GM12878 (cell line): ENCODE measurements at regions not wholly inside any gene's neighbourhood (a gene's known extent, or its start where the extent isn't known, plus 50 kb on each side); places are given as distances from the start of the nearest gene placed in this dataset.

Experiments used
- ATAC-seq: fragments of 200-7000 bp; cut with Tn5 transposase; 3 replicates; pipeline ENCODE4 v1.9.1; 2020; ENCODE audit warnings: mild to moderate bottlenecking, moderate library complexity
- BruUV-seq: library from RNA; stranded (reverse); fragments of 400-500 nt; replicated peaks from 2 replicates; lab custom pipeline; 2021; lab: Mats Ljungman, UMichigan
- CTCF ChIA-PET: fragments of 300-600 bp; sonication (Branson Sonifier 250); formaldehyde crosslinking; extraction: SDS; loops from one replicate; lab custom pipeline; 2021; ENCODE audit warnings: inconsistent platforms; lab: Yijun Ruan, JAX
- POLR2A ChIA-PET: fragments of 350-600 bp; formaldehyde crosslinking; extraction: SDS; loops from one replicate; lab custom pipeline; 2021; ENCODE audit warnings: inconsistent platforms; lab: Charles Lee
- RAD21 ChIA-PET: fragments of 300-600 bp; sonication (Branson Sonifier 250); formaldehyde crosslinking; loops from one replicate; lab custom pipeline; 2023; ENCODE audit warnings: antibody characterized with exemption; ENCODE audit not compliant: unreplicated experiment; lab: Charles Lee
- SMC1A ChIA-PET: fragments of 300-600 bp; sonication (Branson Sonifier 250); formaldehyde crosslinking; loops from one replicate; lab custom pipeline; 2023; ENCODE audit not compliant: unreplicated experiment, uncharacterized antibody; lab: Charles Lee
- DNase-seq: peaks from one replicate; pipeline ENCODE4 v3.0.0-alpha.2; 2011; ENCODE audit warnings: low read depth, low spot score
- FAIRE-seq: peaks from 3 replicates; lab custom pipeline; 2011; peaks lifted over from hg19 to GRCh38; lab: Jason Lieb, UNC
- H2AFZ ChIP-seq: 2 replicates; pipeline ENCODE4 v1.6.0; 2011; ENCODE audit warnings: low read depth, low read length, control low read depth; ENCODE audit not compliant: control insufficient read depth
- H3K27ac ChIP-seq: 2 replicates; pipeline ENCODE4 v1.5.1; 2011; ENCODE audit warnings: control low read depth; ENCODE audit not compliant: control insufficient read depth, insufficient read depth
- H3K27me3 ChIP-seq, 2 experiments: replicated peaks in 1 of 2; 2 replicates each; pipeline versions ENCODE4 v1.6.0 to v1.6.1; 2011; ENCODE audit warnings: low read length in 1 of 2; ENCODE audit not compliant: control insufficient read depth in 2 of 2, insufficient read depth in 2 of 2
- H3K36me3 ChIP-seq, 2 experiments: 2 replicates each; pipeline ENCODE4 v1.5.1; 2011; ENCODE audit warnings: low read length in 1 of 2; ENCODE audit not compliant: control insufficient read depth in 2 of 2, insufficient read depth in 2 of 2
- H3K4me1 ChIP-seq: 2 replicates; pipeline ENCODE4 v1.6.1; 2011; ENCODE audit warnings: mild to moderate bottlenecking, low read length, moderate library complexity, mixed read lengths; ENCODE audit not compliant: control insufficient read depth, insufficient read depth
- H3K4me2 ChIP-seq: 2 replicates; pipeline ENCODE4 v1.6.0; 2011; ENCODE audit warnings: control low read depth; ENCODE audit not compliant: control insufficient read depth, insufficient read depth
- H3K4me3 ChIP-seq: fragments of 200-600 bp; sonication (generic); 2 replicates; pipeline ENCODE4 v1.5.1; 2016
- H3K79me2 ChIP-seq: 2 replicates; pipeline ENCODE4 v1.6.0; 2011; ENCODE audit warnings: low read length; ENCODE audit not compliant: control insufficient read depth, insufficient read depth
- H3K9ac ChIP-seq: 2 replicates; pipeline ENCODE4 v1.8.0; 2011; ENCODE audit warnings: low read length, control low read depth, mixed read lengths; ENCODE audit not compliant: control insufficient read depth, insufficient read depth
- H3K9me3 ChIP-seq: replicated peaks from 3 replicates; pipeline ENCODE4 v1.5.1; 2011; ENCODE audit warnings: mild to moderate bottlenecking, low read length; ENCODE audit not compliant: control insufficient read depth, insufficient read depth
- H4K20me1 ChIP-seq: 2 replicates; pipeline ENCODE4 v1.6.0; 2011; ENCODE audit not compliant: control insufficient read depth, insufficient read depth
- BMI1 ChIP-seq: fragments of 450-650 bp; IDR thresholded peaks from 2 replicates; pipeline ENCODE4 v1.6.1; 2016; ENCODE audit warnings: mild to moderate bottlenecking, moderate library complexity, borderline replicate concordance
- GABPA ChIP-seq: IDR thresholded peaks from 2 replicates; pipeline ENCODE4 v1.6.1; 2014; ENCODE audit warnings: antibody characterized with exemption, low read depth, mild to moderate bottlenecking, inconsistent platforms
- MTA3 ChIP-seq: IDR thresholded peaks from 2 replicates; pipeline ENCODE4 v1.6.1; 2012; ENCODE audit warnings: low read length, inconsistent platforms, borderline replicate concordance
- MXI1 ChIP-seq: fragments of 150-350 bp; IDR thresholded peaks from 2 replicates; pipeline ENCODE4 v1.6.1; 2011; ENCODE audit warnings: low read depth, mild to moderate bottlenecking, inconsistent platforms, low read length, improper control_type of control experiment
- PAX8 ChIP-seq: fragments of 450-650 bp; IDR thresholded peaks from 2 replicates; pipeline ENCODE4 v1.6.1; 2017; ENCODE audit warnings: mild to moderate bottlenecking, moderate library complexity
- RFX5 ChIP-seq: IDR thresholded peaks from 2 replicates; pipeline ENCODE4 v1.6.1; 2011; ENCODE audit warnings: low read depth, low read length, improper control_type of control experiment
- RUNX3 ChIP-seq: IDR thresholded peaks from 2 replicates; pipeline ENCODE4 v1.6.1; 2012; ENCODE audit warnings: low read length, inconsistent platforms
- SMAD1 ChIP-seq: fragments of 450-650 bp; IDR thresholded peaks from 2 replicates; pipeline ENCODE4 v1.6.1; 2018; ENCODE audit warnings: mild to moderate bottlenecking, low read depth; ENCODE audit not compliant: partially characterized antibody
- SREBF1 ChIP-seq: IDR thresholded peaks from 2 replicates; pipeline ENCODE4 v1.6.1; 2012; ENCODE audit warnings: mild to moderate bottlenecking, low read length
- ZNF622 ChIP-seq: fragments of 450-650 bp; IDR thresholded peaks from 2 replicates; pipeline ENCODE4 v1.6.1; 2017; ENCODE audit warnings: mild to moderate bottlenecking, inconsistent platforms
- WGBS: methylation state at CpG from one replicate; pipeline ENCODE4 v1.1.6; 2016; ENCODE audit warnings: low lambda C conversion rate; ENCODE audit not compliant: insufficient replicate concordance, insufficient coverage; ENCODE audit errors: missing lambda C conversion rate; 5-methylcytosine and 5-hydroxymethylcytosine counted together
- in situ Hi-C: fragments of 300-500 bp; cut with MboI; formaldehyde crosslinking; loops from 9 replicates; pipeline ENCODE4 v1.14.3; 2018; ENCODE audit warnings: mixed read lengths
- intact Hi-C: fragments of 100-400 bp; cut with micrococcal nuclease; formaldehyde crosslinking; loops from one replicate; pipeline ENCODE4 v1.14.2; 2022; ENCODE audit not compliant: unreplicated experiment
- TF ChIP-seq, protein P1 (sequence below): IDR thresholded peaks from 2 replicates; pipeline ENCODE4 v1.6.1; 2011; ENCODE audit warnings: borderline replicate concordance, low read depth, mild to moderate bottlenecking, moderate library complexity, low read length; ENCODE audit not compliant: insufficient read depth, poor library complexity, severe bottlenecking
- TF ChIP-seq, protein P2 (sequence below): fragments of 450-650 bp; IDR thresholded peaks from 2 replicates; pipeline ENCODE4 v1.6.1; 2017; ENCODE audit warnings: mild to moderate bottlenecking
- TF ChIP-seq, protein P3 (sequence below): fragments of 450-650 bp; conservative IDR thresholded peaks from 2 replicates; pipeline ENCODE4 v1.6.1; 2017; ENCODE audit warnings: mild to moderate bottlenecking, moderate library complexity

DNA sequence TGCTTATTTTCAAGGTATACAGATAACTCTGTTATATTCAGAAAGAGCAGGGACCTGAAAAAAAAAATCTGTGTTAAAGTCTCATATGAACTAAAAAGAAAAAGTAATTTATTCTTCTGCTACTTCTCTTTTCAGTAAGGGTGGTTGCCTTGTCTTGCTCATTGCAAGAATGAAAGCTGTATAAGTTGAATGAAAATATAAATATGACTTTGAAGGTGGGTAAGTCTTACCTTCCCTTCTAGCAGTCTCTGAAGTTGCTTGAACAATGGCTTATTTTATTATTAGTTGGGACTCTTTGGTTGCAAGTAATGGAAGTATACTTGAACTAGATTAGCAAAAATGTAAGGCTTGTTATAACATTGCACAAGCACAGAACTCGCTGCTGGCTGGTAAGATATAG, 1554.9 kb downstream of the SI start:
- H3K9ac ChIP-seq, result no peak overlapping the region
- no peaks in the 10 kb centered on the region for H4K20me1 ChIP-seq
- intact Hi-C loops (no loop called here), in situ Hi-C loops (no loop called here)
- no peak; the same call in 2 of the 3 replicates for ATAC-seq
- H3K79me2 ChIP-seq, result no peaks in the 10 kb centered on the region
- no peak for DNase-seq
- SMC1A ChIA-PET, result no interaction called here
- POLR2A ChIA-PET, result no interaction called here
- no peak overlapping the region for H3K4me3 ChIP-seq
- H2AFZ ChIP-seq, result no peak overlapping the region
- no peak overlapping the region for H3K4me2 ChIP-seq
- no peak overlapping the region for H3K27ac ChIP-seq
- TF ChIP-seq SMAD1 (no peak), MTA3 (no peak), PAX8 (no peak), ZNF622 (no peak), SREBF1 (no peak), RUNX3 (no peak), GABPA (no peak), RFX5 (no peak), MXI1 (no peak), BMI1 (no peak)
- TF ChIP-seq, protein P1, sequence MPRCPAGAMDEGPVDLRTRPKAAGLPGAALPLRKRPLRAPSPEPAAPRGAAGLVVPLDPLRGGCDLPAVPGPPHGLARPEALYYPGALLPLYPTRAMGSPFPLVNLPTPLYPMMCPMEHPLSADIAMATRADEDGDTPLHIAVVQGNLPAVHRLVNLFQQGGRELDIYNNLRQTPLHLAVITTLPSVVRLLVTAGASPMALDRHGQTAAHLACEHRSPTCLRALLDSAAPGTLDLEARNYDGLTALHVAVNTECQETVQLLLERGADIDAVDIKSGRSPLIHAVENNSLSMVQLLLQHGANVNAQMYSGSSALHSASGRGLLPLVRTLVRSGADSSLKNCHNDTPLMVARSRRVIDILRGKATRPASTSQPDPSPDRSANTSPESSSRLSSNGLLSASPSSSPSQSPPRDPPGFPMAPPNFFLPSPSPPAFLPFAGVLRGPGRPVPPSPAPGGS, result no peak
- TF ChIP-seq, protein P2, sequence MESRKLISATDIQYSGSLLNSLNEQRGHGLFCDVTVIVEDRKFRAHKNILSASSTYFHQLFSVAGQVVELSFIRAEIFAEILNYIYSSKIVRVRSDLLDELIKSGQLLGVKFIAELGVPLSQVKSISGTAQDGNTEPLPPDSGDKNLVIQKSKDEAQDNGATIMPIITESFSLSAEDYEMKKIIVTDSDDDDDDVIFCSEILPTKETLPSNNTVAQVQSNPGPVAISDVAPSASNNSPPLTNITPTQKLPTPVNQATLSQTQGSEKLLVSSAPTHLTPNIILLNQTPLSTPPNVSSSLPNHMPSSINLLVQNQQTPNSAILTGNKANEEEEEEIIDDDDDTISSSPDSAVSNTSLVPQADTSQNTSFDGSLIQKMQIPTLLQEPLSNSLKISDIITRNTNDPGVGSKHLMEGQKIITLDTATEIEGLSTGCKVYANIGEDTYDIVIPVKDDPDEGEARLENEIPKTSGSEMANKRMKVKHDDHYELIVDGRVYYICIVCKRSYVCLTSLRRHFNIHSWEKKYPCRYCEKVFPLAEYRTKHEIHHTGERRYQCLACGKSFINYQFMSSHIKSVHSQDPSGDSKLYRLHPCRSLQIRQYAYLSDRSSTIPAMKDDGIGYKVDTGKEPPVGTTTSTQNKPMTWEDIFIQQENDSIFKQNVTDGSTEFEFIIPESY, result no peak
- TF ChIP-seq, protein P3, sequence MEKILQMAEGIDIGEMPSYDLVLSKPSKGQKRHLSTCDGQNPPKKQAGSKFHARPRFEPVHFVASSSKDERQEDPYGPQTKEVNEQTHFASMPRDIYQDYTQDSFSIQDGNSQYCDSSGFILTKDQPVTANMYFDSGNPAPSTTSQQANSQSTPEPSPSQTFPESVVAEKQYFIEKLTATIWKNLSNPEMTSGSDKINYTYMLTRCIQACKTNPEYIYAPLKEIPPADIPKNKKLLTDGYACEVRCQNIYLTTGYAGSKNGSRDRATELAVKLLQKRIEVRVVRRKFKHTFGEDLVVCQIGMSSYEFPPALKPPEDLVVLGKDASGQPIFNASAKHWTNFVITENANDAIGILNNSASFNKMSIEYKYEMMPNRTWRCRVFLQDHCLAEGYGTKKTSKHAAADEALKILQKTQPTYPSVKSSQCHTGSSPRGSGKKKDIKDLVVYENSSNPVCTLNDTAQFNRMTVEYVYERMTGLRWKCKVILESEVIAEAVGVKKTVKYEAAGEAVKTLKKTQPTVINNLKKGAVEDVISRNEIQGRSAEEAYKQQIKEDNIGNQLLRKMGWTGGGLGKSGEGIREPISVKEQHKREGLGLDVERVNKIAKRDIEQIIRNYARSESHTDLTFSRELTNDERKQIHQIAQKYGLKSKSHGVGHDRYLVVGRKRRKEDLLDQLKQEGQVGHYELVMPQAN, result no peak
- 0% methylated on average over 1 of the region's 1 CpG for WGBS
- CTCF ChIA-PET, result interaction anchor here (0.7 kb wide), 1 partner anchor 533 kb away, joined by 3 read pairs; no protein-coding TSS in a partner anchor
- H3K27me3 ChIP-seq, result no peaks in the 10 kb centered on the region
- RAD21 ChIA-PET, result no interaction called here
- no TSS peak for BruUV-seq
- H3K4me1 ChIP-seq, result no peaks in the 10 kb centered on the region
- no peak for FAIRE-seq
- H3K9me3 ChIP-seq, result no peaks in the 10 kb centered on the region
- H3K36me3 ChIP-seq, result no peaks in the 10 kb centered on the region
